DND-41 (cell line): ENCODE measurements at regions not wholly inside any gene's neighbourhood (a gene's known extent, or its start where the extent isn't known, plus 50 kb on each side); places are given as distances from the start of the nearest gene placed in this dataset.

Experiments
- ATAC-seq: fragments of 200-7000 bp; cut with Tn5 transposase; 3 replicates; pipeline ENCODE4 v1.9.1; 2021; ENCODE audit warnings: low read depth; ENCODE audit not compliant: insufficient read depth
- DNase-seq: peaks from one replicate; pipeline ENCODE4 v3.0.0-alpha.2; 2020
- H2AFZ ChIP-seq: 2 replicates; pipeline ENCODE4 v1.6.0; 2012; ENCODE audit warnings: low read depth, low read length
- H3K27ac ChIP-seq: 2 replicates; pipeline ENCODE4 v1.5.1; 2012; ENCODE audit warnings: low read length, inconsistent platforms
- H3K27me3 ChIP-seq: fragments of 200-600 bp; sonication (generic); 2 replicates; pipeline ENCODE4 v1.6.0; 2012; ENCODE audit warnings: low read length, mild to moderate bottlenecking, inconsistent platforms; ENCODE audit not compliant: insufficient read depth, poor library complexity
- H3K36me3 ChIP-seq: 2 replicates; pipeline ENCODE4 v1.5.1; 2012; ENCODE audit warnings: low read length, inconsistent platforms; ENCODE audit not compliant: insufficient read depth
- H3K4me1 ChIP-seq: 2 replicates; pipeline ENCODE4 v1.5.1; 2012; ENCODE audit warnings: mild to moderate bottlenecking, low read length; ENCODE audit not compliant: insufficient read depth
- H3K4me2 ChIP-seq: 2 replicates; pipeline ENCODE4 v1.6.0; 2012; ENCODE audit warnings: mild to moderate bottlenecking, moderate library complexity, low read length, inconsistent platforms; ENCODE audit not compliant: insufficient read depth
- H3K4me3 ChIP-seq, 2 experiments: fragments of 200-600 bp in 1 of 2; shearing (Covaris generic) in 1 of 2; 2 replicates each; pipeline ENCODE4 v1.5.1; 2012 to 2016; ENCODE audit warnings: inconsistent platforms in 2 of 2, low read length in 2 of 2, mild to moderate bottlenecking in 2 of 2, low read depth in 1 of 2, moderate library complexity in 1 of 2
- H3K79me2 ChIP-seq: 2 replicates; pipeline ENCODE4 v1.6.0; 2012; ENCODE audit warnings: low read length, inconsistent platforms; ENCODE audit not compliant: insufficient read depth
- H3K9ac ChIP-seq: 2 replicates; pipeline ENCODE4 v1.6.0; 2012; ENCODE audit warnings: low read depth, mild to moderate bottlenecking, inconsistent platforms, low read length, moderate library complexity
- H3K9me3 ChIP-seq: 2 replicates; pipeline ENCODE4 v1.5.1; 2012; ENCODE audit warnings: low read length, moderate library complexity, mild to moderate bottlenecking, inconsistent platforms; ENCODE audit not compliant: insufficient read depth, severe bottlenecking
- H4K20me1 ChIP-seq: 2 replicates; pipeline ENCODE4 v1.6.0; 2012; ENCODE audit warnings: low read length; ENCODE audit not compliant: insufficient read depth
- CTCF ChIP-seq: IDR thresholded peaks from 2 replicates; pipeline ENCODE4 v1.5.1; 2012; ENCODE audit warnings: borderline replicate concordance, low read length, moderate library complexity, mild to moderate bottlenecking; ENCODE audit not compliant: poor library complexity, severe bottlenecking; ENCODE audit errors: extremely low read depth
- EZH2 ChIP-seq: IDR thresholded peaks from 3 replicates; pipeline ENCODE4 v1.6.1; 2012; ENCODE audit warnings: borderline replicate concordance, low read depth, mild to moderate bottlenecking, moderate library complexity, low read length, inconsistent platforms; ENCODE audit not compliant: severe bottlenecking

DNA sequence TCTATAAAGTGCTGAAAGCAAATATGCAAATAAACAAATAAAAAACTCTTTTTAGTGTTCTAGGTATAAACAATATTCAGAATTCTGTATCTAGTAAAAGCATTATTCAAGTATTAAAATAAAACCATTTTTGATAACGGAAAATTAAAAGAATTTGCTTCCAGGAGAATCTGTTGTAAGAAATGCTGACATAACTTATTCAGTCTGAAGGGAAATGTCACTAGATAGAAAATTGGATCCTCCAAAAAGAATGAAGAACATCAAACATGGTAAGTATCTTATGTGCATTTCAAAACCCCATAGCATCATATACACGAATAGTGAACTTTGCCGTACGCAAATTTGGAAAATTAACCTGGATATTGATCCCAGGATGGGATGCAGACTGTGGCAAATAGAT, 506.7 kb downstream of the GLRX3 start:
- no peaks in the 10 kb centered on the region for H3K4me1 ChIP-seq
- no peak overlapping the region for H3K4me3 ChIP-seq
- no peak overlapping the region for H2AFZ ChIP-seq
- no peak for DNase-seq
- H3K9ac ChIP-seq = no peak overlapping the region
- no peaks in the 10 kb centered on the region for H3K36me3 ChIP-seq
- H3K4me2 ChIP-seq = no peak overlapping the region
- no peak overlapping the region for H3K27ac ChIP-seq
- no peaks in the 10 kb centered on the region for H4K20me1 ChIP-seq
- no peaks in the 10 kb centered on the region for H3K9me3 ChIP-seq
- H3K79me2 ChIP-seq = no peaks in the 10 kb centered on the region
- no peak for ATAC-seq
- TF ChIP-seq CTCF (no peak), EZH2 (no peak)
- H3K27me3 ChIP-seq = no peaks in the 10 kb centered on the region

- no peak overlapping the region for H3K4me3 ChIP-seq
- H2AFZ ChIP-seq = no peak overlapping the region
- no peak overlapping the region for H3K4me2 ChIP-seq
- no peaks in the 10 kb centered on the region for H4K20me1 ChIP-seq
- no peak for ATAC-seq
- H3K27me3 ChIP-seq = no peaks in the 10 kb centered on the region
- no peaks in the 10 kb centered on the region for H3K9me3 ChIP-seq
- no peak for DNase-seq
- no peaks in the 10 kb centered on the region for H3K4me1 ChIP-seq
- H3K79me2 ChIP-seq = no peaks in the 10 kb centered on the region
- H3K27ac ChIP-seq = no peak overlapping the region
- TF ChIP-seq CTCF (no peak), EZH2 (no peak)
- H3K9ac ChIP-seq = no peak overlapping the region
- H3K36me3 ChIP-seq = no peaks in the 10 kb centered on the region
Observed at GRCh38 chr10:130647341-130647740, 511.1 kb downstream of the GLRX3 start.

- no peaks in the 10 kb centered on the region for H4K20me1 ChIP-seq
- H3K79me2 ChIP-seq = no peaks in the 10 kb centered on the region
- no peak overlapping the region for H3K4me3 ChIP-seq
- no peak overlapping the region for H3K4me2 ChIP-seq
- TF ChIP-seq EZH2 (no peak), CTCF (no peak)
- DNase-seq (no peak), ATAC-seq (no peak)
- no peak overlapping the region for H3K9ac ChIP-seq
- no peak overlapping the region for H2AFZ ChIP-seq
- no peaks in the 10 kb centered on the region for H3K9me3 ChIP-seq
- no peaks in the 10 kb centered on the region for H3K27me3 ChIP-seq
- H3K4me1 ChIP-seq = no peaks in the 10 kb centered on the region
- H3K36me3 ChIP-seq = no peaks in the 10 kb centered on the region
- H3K27ac ChIP-seq = no peak overlapping the region
Observed at GRCh38 chr10:130648807-130649206, 512.6 kb downstream of the GLRX3 start.

GRCh38 chr10:130652544-130652943, 516.4 kb downstream of the GLRX3 start:
- TF ChIP-seq CTCF = no peak
- no peak for TF ChIP-seq EZH2
- DNase-seq (no peak), ATAC-seq (no peak)
- H3K4me3 ChIP-seq = no peak overlapping the region
- H3K4me1 ChIP-seq = no peaks in the 10 kb centered on the region
- H3K27ac ChIP-seq = no peak overlapping the region
- no peak overlapping the region for H2AFZ ChIP-seq
- H3K9me3 ChIP-seq = no peaks in the 10 kb centered on the region
- H3K79me2 ChIP-seq = no peaks in the 10 kb centered on the region
- H3K36me3 ChIP-seq = no peaks in the 10 kb centered on the region
- no peak overlapping the region for H3K9ac ChIP-seq
- no peaks in the 10 kb centered on the region for H3K27me3 ChIP-seq
- no peak overlapping the region for H3K4me2 ChIP-seq
- no peaks in the 10 kb centered on the region; the same call in 1 of the 2 replicates for H4K20me1 ChIP-seq
